NCI-H1105 treated with DMSO at 0.1 percent for 48 hours (cell line): ENCODE measurements at regions not wholly inside any gene's neighbourhood (a gene's known extent, or its start where the extent isn't known, plus 50 kb on each side); places are given as distances from the start of the nearest gene placed in this dataset.

Source experiments
- DNase-seq: peaks from one replicate; lab custom pipeline; 2025; lab: John Stamatoyannopoulos, UW

- DNase-seq = no peak
Measured at GRCh38 chr7:31175672-31176071, 123.6 kb downstream of the ADCYAP1R1 start.

GRCh38 chr7:31171984-31172383 lies 119.9 kb downstream of the ADCYAP1R1 start:
- no peak for DNase-seq

GRCh38 chr7:31171216-31171785 lies 119.2 kb downstream of the ADCYAP1R1 start:
- no peak for DNase-seq
